Progenitor cell of endocrine pancreas (in vitro differentiated cells): ENCODE measurements at regions not wholly inside any gene's neighbourhood (a gene's known extent, or its start where the extent isn't known, plus 50 kb on each side); places are given as distances from the start of the nearest gene placed in this dataset.

Source experiments
- DNase-seq: peaks from one replicate; pipeline ENCODE4 v3.0.0; 2021; ENCODE audit warnings: low spot score; ENCODE audit not compliant: unreplicated experiment
- H3K27ac Mint-ChIP-seq: 2 replicates; pipeline ENCODE4 v1.8.0; 2021; ENCODE audit warnings: mild to moderate bottlenecking, moderate library complexity, mixed read lengths
- H3K27me3 Mint-ChIP-seq: 2 replicates; pipeline ENCODE4 v1.8.0; 2021; ENCODE audit warnings: mixed read lengths
- H3K36me3 Mint-ChIP-seq: 2 replicates; pipeline ENCODE4 v1.8.0; 2022; ENCODE audit warnings: mixed read lengths; ENCODE audit not compliant: insufficient read depth
- H3K4me1 Mint-ChIP-seq: 2 replicates; pipeline ENCODE4 v1.8.0; 2021; ENCODE audit warnings: low read depth, mixed read lengths
- H3K4me3 Mint-ChIP-seq: 2 replicates; pipeline ENCODE4 v1.8.0; 2021; ENCODE audit warnings: low read depth, mild to moderate bottlenecking, moderate library complexity, mixed read lengths
- H3K9me3 Mint-ChIP-seq: 2 replicates; pipeline ENCODE4 v1.8.0; 2021; ENCODE audit warnings: low read depth, mixed read lengths
- TF ChIP-seq, protein P1 (sequence below): fragments of 200-600 bp; sonication (generic); IDR thresholded peaks from one replicate; pipeline ENCODE4 v1.5.0; 2021; ENCODE audit warnings: antibody characterized with exemption, mild to moderate bottlenecking; ENCODE audit not compliant: unreplicated experiment

DNA sequence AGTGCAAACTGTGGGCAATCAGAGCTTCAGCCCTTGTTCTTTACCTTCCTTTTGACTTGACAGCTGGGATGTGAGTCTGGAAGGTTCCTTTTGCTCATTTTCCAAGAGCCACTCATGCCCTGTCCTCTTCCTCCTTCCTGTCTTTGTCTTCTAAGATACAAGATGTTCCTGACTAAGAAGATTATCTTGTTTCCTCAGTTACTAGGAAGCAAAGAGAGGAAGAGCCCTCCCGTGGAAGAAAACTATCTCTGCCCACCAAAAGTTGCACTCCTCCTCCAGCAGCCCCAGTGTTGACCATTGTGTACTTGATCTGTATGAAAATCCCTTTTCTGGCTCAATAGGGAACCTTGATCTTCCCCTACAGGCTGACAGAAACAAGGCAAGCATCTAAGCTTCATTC, 138.0 kb downstream of the C12orf75 start:
- Mint-ChIP-seq H3K27me3 (peaks cover 6% of the 10 kb centered on the region), H3K4me3 (no peak overlapping the region), H3K4me1 (peaks cover 3% of the 10 kb centered on the region), H3K36me3 (no peaks in the 10 kb centered on the region), H3K9me3 (no peaks in the 10 kb centered on the region), H3K27ac (no peak overlapping the region)
- DNase-seq = no peak
- TF ChIP-seq, protein P1, sequence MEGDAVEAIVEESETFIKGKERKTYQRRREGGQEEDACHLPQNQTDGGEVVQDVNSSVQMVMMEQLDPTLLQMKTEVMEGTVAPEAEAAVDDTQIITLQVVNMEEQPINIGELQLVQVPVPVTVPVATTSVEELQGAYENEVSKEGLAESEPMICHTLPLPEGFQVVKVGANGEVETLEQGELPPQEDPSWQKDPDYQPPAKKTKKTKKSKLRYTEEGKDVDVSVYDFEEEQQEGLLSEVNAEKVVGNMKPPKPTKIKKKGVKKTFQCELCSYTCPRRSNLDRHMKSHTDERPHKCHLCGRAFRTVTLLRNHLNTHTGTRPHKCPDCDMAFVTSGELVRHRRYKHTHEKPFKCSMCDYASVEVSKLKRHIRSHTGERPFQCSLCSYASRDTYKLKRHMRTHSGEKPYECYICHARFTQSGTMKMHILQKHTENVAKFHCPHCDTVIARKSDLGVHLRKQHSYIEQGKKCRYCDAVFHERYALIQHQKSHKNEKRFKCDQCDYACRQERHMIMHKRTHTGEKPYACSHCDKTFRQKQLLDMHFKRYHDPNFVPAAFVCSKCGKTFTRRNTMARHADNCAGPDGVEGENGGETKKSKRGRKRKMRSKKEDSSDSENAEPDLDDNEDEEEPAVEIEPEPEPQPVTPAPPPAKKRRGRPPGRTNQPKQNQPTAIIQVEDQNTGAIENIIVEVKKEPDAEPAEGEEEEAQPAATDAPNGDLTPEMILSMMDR = no peak

DNA sequence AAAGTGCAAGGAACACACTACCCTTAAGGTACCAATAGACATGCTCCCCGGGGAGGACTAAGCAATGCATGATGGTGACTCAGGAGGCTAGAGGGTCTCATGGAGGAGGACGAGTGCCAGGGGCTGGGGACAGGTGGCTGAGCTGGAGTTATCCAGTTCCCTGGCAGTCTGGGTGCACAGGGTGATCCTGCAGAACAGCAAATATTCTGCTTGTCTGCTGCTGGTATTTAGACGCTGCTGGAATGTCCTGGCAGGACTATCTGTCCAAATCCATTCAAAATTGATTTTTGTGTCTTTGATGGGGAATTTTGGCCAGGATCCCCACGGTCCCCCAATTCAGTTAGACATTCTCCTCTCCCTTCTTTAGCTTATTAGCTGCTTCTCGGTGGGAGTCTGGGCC, 138.7 kb downstream of the C12orf75 start:
- Mint-ChIP-seq H3K4me1 (peaks cover 3% of the 10 kb centered on the region), H3K36me3 (no peaks in the 10 kb centered on the region), H3K4me3 (no peak overlapping the region), H3K27ac (no peak overlapping the region), H3K9me3 (no peaks in the 10 kb centered on the region), H3K27me3 (peaks cover 6% of the 10 kb centered on the region)
- no peak for DNase-seq
- TF ChIP-seq, protein P1 = no peak

DNA sequence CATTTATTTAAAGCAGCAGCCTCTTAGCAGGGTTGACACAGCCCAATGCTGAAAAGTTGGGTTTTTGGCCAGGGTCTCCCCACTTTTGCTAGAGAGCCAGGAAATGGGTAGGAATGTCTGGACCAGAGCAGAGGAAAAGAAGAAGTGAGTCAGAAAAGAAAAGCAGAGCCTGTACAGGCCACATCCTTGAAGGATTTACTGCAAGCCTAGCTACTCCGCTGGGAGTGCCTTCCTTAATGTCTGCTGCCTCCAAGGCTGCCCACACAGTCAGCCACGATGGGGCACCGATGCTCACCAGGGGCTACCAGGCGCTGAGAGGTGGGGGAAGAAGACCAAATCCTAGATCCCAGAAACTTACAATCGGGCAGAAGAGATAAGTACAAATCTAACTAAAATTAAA, 139.2 kb downstream of the C12orf75 start:
- H3K27me3 Mint-ChIP-seq = peaks cover 6% of the 10 kb centered on the region
- no peaks in the 10 kb centered on the region for H3K36me3 Mint-ChIP-seq
- H3K4me3 Mint-ChIP-seq = no peak overlapping the region
- H3K27ac Mint-ChIP-seq = no peak overlapping the region
- TF ChIP-seq, protein P1 = no peak
- H3K4me1 Mint-ChIP-seq = peaks cover 3% of the 10 kb centered on the region
- no peak for DNase-seq
- H3K9me3 Mint-ChIP-seq = no peaks in the 10 kb centered on the region

DNA sequence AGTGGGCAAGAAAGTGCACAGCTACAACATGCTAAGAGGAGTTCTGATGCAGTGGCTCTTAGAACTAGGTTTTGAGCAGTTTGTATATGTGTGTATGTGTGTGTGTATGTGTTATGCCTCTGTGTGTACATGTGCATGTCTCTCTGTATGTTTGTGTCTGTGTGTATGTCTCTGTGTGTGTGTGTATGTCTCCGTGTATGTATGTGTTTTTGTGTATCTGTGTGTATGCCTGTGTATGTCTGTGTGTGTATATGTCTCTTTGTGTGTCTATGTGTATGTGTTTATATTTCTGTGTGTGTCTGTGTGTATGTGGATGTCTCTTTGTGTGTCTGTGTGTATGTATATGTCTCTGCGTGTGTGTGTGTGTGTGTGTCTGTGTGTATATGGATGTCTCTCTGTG, 139.6 kb downstream of the C12orf75 start:
- peaks cover 6% of the 10 kb centered on the region for H3K27me3 Mint-ChIP-seq
- no peaks in the 10 kb centered on the region for H3K36me3 Mint-ChIP-seq
- H3K9me3 Mint-ChIP-seq = no peaks in the 10 kb centered on the region
- DNase-seq = no peak
- H3K4me1 Mint-ChIP-seq = peaks cover 3% of the 10 kb centered on the region
- H3K4me3 Mint-ChIP-seq = no peak overlapping the region
- TF ChIP-seq, protein P1 = no peak
- no peak overlapping the region for H3K27ac Mint-ChIP-seq

DNA sequence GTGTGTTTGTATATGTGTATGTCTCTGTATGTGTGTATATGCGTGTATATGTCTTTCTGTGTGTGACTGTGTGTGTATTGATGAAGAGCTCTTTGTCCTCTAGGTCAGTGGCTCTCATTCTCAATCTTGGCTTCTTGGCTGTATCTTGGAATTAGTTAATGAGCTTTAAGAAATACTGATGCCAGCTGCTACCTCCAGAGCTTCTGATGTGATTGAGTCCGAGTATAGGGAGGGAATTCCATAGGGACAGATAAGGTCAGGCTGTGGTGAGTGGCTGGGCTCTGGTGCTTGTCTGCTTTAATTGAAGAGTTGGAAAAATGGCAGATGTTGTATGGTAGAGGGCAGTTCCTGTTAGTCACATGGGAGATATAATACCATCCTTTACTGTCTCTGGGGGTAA, 140.1 kb downstream of the C12orf75 start:
- H3K9me3 Mint-ChIP-seq = no peaks in the 10 kb centered on the region
- no peaks in the 10 kb centered on the region for H3K36me3 Mint-ChIP-seq
- no peak for DNase-seq
- TF ChIP-seq, protein P1 = no peak
- H3K4me3 Mint-ChIP-seq = no peak overlapping the region
- H3K27me3 Mint-ChIP-seq = peaks cover 6% of the 10 kb centered on the region
- H3K4me1 Mint-ChIP-seq = peaks cover 3% of the 10 kb centered on the region
- H3K27ac Mint-ChIP-seq = no peak overlapping the region
